HS-27A (cell line): ENCODE measurements at regions not wholly inside any gene's neighbourhood (a gene's known extent, or its start where the extent isn't known, plus 50 kb on each side); places are given as distances from the start of the nearest gene placed in this dataset.
"Not testable (repeated sequence)": the region's sequence is repeated elsewhere in the genome, so short reads cannot be mapped to it uniquely, and the experiment has no call there.

ENCODE experiments used
- DNase-seq: peaks from one replicate; pipeline ENCODE4 v3.0.0-alpha.2; 2012; ENCODE audit warnings: low read depth, missing footprints

- DNase-seq, result no peak
Measured at GRCh38 chr4:131764730-131765129, 1384.4 kb upstream of the PCDH10 start.

DNA sequence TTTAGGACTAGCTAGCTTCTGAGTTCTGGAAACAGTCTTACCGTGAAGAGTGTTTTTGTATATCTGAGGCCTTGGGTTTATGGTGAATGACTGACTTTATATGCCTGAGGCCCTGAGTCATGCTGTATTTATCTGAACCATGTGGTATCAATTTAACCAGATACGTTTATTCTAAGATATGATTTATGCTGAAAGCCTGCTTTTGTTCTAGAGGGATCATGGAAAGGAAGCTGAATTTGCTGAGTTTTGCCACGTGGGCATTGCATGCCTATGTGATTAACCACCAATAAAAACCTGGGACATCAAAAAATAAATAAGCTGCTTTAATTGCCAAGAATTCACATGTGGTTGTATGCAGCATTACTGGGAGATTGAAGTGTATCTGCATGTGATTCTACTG is 1374.7 kb upstream of the PCDH10 start:
- DNase-seq, result not testable (repeated sequence)

GRCh38 chr4:131810565-131810964 is 1338.5 kb upstream of the PCDH10 start:
- DNase-seq, result not testable (repeated sequence)
